GM23338 (cell line): ENCODE measurements at regions not wholly inside any gene's neighbourhood (a gene's known extent, or its start where the extent isn't known, plus 50 kb on each side); places are given as distances from the start of the nearest gene placed in this dataset.

Experiments used
- ATAC-seq: fragments of 200-7000 bp; cut with Tn5 transposase; 3 replicates; pipeline ENCODE4 v1.9.1; 2020
- DNase-seq: peaks from one replicate; pipeline ENCODE4 v3.0.0-alpha.2; 2015; ENCODE audit warnings: low spot score
- H2AFZ ChIP-seq: fragments of 200-600 bp; sonication (generic); 2 replicates; pipeline ENCODE4 v1.8.0; 2016; ENCODE audit warnings: antibody characterized with exemption, mild to moderate bottlenecking, moderate library complexity
- H3F3A ChIP-seq: fragments of 200-600 bp; sonication (generic); replicated peaks from 2 replicates; pipeline ENCODE4 v1.8.0; 2017; ENCODE audit warnings: antibody characterized with exemption, mixed run types, low read depth
- H3K27ac ChIP-seq: fragments of 200-600 bp; sonication (generic); 2 replicates; pipeline ENCODE4 v1.6.1; 2016; ENCODE audit warnings: low read depth
- H3K27me3 ChIP-seq: fragments of 200-600 bp; sonication (generic); 2 replicates; pipeline ENCODE4 v1.8.0; 2016; ENCODE audit warnings: mild to moderate bottlenecking, mixed run types, moderate library complexity; ENCODE audit not compliant: insufficient read depth
- H3K36me3 ChIP-seq: fragments of 200-600 bp; sonication (generic); 2 replicates; pipeline ENCODE4 v1.8.0; 2016; ENCODE audit warnings: mild to moderate bottlenecking; ENCODE audit not compliant: insufficient read depth
- H3K4me1 ChIP-seq: fragments of 200-600 bp; sonication (generic); 2 replicates; pipeline ENCODE4 v1.8.0; 2016; ENCODE audit warnings: mild to moderate bottlenecking, moderate library complexity; ENCODE audit not compliant: insufficient read depth
- H3K4me2 ChIP-seq: fragments of 200-600 bp; sonication (generic); 2 replicates; pipeline ENCODE4 v1.7.1; 2017; ENCODE audit warnings: mixed run types
- H3K4me3 ChIP-seq: fragments of 200-600 bp; sonication (generic); 2 replicates; pipeline ENCODE4 v1.6.1; 2016; ENCODE audit warnings: mixed run types
- H3K79me2 ChIP-seq: fragments of 200-600 bp; sonication (generic); replicated peaks from 2 replicates; pipeline ENCODE4 v1.8.0; 2017; ENCODE audit warnings: mild to moderate bottlenecking; ENCODE audit not compliant: insufficient read depth
- H3K9me2 ChIP-seq: fragments of 200-600 bp; sonication (generic); 2 replicates; pipeline ENCODE4 v1.8.0; 2017; ENCODE audit not compliant: insufficient read depth
- H4K20me1 ChIP-seq: fragments of 200-600 bp; sonication (generic); replicated peaks from 2 replicates; pipeline ENCODE4 v1.8.0; 2017; ENCODE audit warnings: mild to moderate bottlenecking; ENCODE audit not compliant: insufficient read depth
- H3K27ac Mint-ChIP-seq: 2 replicates; pipeline ENCODE4 v1.8.0; 2020; ENCODE audit warnings: inconsistent platforms, mild to moderate bottlenecking, moderate library complexity, mixed read lengths
- H3K27me3 Mint-ChIP-seq: 3 replicates; pipeline ENCODE4 v1.8.0; 2022; ENCODE audit warnings: low read depth, mild to moderate bottlenecking, moderate library complexity, mixed read lengths, inconsistent platforms; ENCODE audit not compliant: insufficient read depth, poor library complexity
- H3K36me3 Mint-ChIP-seq: 3 replicates; pipeline ENCODE4 v1.8.0; 2021; ENCODE audit warnings: low read depth, mild to moderate bottlenecking, inconsistent platforms, moderate library complexity, mixed read lengths
- H3K4me1 Mint-ChIP-seq: 3 replicates; pipeline ENCODE4 v1.8.0; 2020; ENCODE audit warnings: mild to moderate bottlenecking, inconsistent platforms, mixed read lengths
- H3K4me3 Mint-ChIP-seq: 3 replicates; pipeline ENCODE4 v1.8.0; 2021; ENCODE audit warnings: moderate library complexity, mild to moderate bottlenecking, inconsistent platforms, mixed read lengths
- H3K9me3 Mint-ChIP-seq: 3 replicates; pipeline ENCODE4 v1.8.0; 2020; ENCODE audit warnings: moderate library complexity, mild to moderate bottlenecking, inconsistent platforms, mixed read lengths
- CREB1 ChIP-seq: fragments of 250-450 bp; sonication (Bioruptor Pico); IDR thresholded peaks from 2 replicates; pipeline ENCODE4 v1.5.0; 2020; ENCODE audit warnings: low read depth, mild to moderate bottlenecking, moderate library complexity
- CTCF ChIP-seq, 2 experiments: fragments of 200-600 bp in 1 of 2; sonication (generic) in 1 of 2; conservative IDR thresholded peaks; 2 replicates each; pipeline versions ENCODE4 v1.5.1 to v1.6.1; 2016 to 2017; ENCODE audit warnings: antibody characterized with exemption in 2 of 2, low read depth in 2 of 2, mild to moderate bottlenecking in 2 of 2, moderate library complexity in 1 of 2
- ETS1 ChIP-seq: IDR thresholded peaks from 2 replicates; pipeline ENCODE4 v1.6.1; 2016; ENCODE audit warnings: antibody characterized with exemption
- EZH2 ChIP-seq: fragments of 200-600 bp; sonication (generic); IDR thresholded peaks from one replicate; pipeline ENCODE4 v1.8.0; 2017; ENCODE audit warnings: antibody characterized with exemption, mild to moderate bottlenecking, low read depth; ENCODE audit not compliant: unreplicated experiment
- EZH2phosphoT487 ChIP-seq: fragments of 200-600 bp; sonication (generic); IDR thresholded peaks from one replicate; pipeline ENCODE4 v1.8.1; 2018; ENCODE audit warnings: antibody characterized with exemption; ENCODE audit not compliant: unreplicated experiment
- JUNB ChIP-seq: IDR thresholded peaks from one replicate; pipeline ENCODE4 v1.6.1; 2016; ENCODE audit warnings: antibody characterized with exemption; ENCODE audit not compliant: unreplicated experiment
- NANOG ChIP-seq: IDR thresholded peaks from 2 replicates; pipeline ENCODE4 v1.6.1; 2016; ENCODE audit warnings: antibody characterized with exemption, borderline replicate concordance
- POLR2AphosphoS5 ChIP-seq: IDR thresholded peaks from 2 replicates; pipeline ENCODE4 v1.6.1; 2016; ENCODE audit warnings: antibody characterized with exemption, low read depth
- REST ChIP-seq: IDR thresholded peaks from one replicate; pipeline ENCODE4 v1.6.1; 2018; ENCODE audit warnings: antibody characterized with exemption; ENCODE audit not compliant: unreplicated experiment
- STAT1 ChIP-seq: IDR thresholded peaks from one replicate; pipeline ENCODE4 v1.6.1; 2016; ENCODE audit warnings: antibody characterized with exemption; ENCODE audit not compliant: unreplicated experiment
- ZNF114 ChIP-seq: fragments of 250-450 bp; sonication (Bioruptor Pico); IDR thresholded peaks from 2 replicates; pipeline ENCODE4 v1.5.0; 2020; ENCODE audit warnings: mild to moderate bottlenecking, moderate library complexity
- ZNF331 ChIP-seq: fragments of 250-450 bp; sonication (Bioruptor Pico); IDR thresholded peaks from 2 replicates; pipeline ENCODE4 v1.5.0; 2020; ENCODE audit warnings: low read depth, mild to moderate bottlenecking, moderate library complexity
- ZNF462 ChIP-seq: fragments of 250-450 bp; sonication (Bioruptor Pico); IDR thresholded peaks from 2 replicates; pipeline ENCODE4 v1.5.0; 2020; ENCODE audit warnings: mild to moderate bottlenecking, moderate library complexity

GRCh38 chr5:25262221-25262620, 617.4 kb upstream of the CDH10 start:
- Mint-ChIP-seq H3K27ac (no peak overlapping the region), H3K36me3 (no peaks in the 10 kb centered on the region), H3K4me1 (peaks cover 4% of the 10 kb centered on the region; the same call in 2 of the 3 replicates), H3K27me3 (no peaks in the 10 kb centered on the region), H3K4me3 (no peak overlapping the region), H3K9me3 (peaks cover under 1% of the 10 kb centered on the region; the same call in 2 of the 3 replicates)
- H2AFZ ChIP-seq: no peak overlapping the region
- H3K4me3 ChIP-seq: no peak overlapping the region
- TF ChIP-seq NANOG (no peak), EZH2 (no peak), CREB1 (CRISPR knock-in tag) (no peak), CTCF (conservative IDR thresholded peaks at IDR 0.05; ENCODE audit: low read depth in 2 of 2) (no peak), ZNF331 (CRISPR knock-in tag) (no peak), STAT1 (no peak), POLR2AphosphoS5 (no peak), JUNB (no peak), ZNF462 (CRISPR knock-in tag) (no peak), ETS1 (no peak), ZNF114 (CRISPR knock-in tag) (no peak), EZH2phosphoT487 (no peak), REST (no peak)
- no peaks in the 10 kb centered on the region for H3F3A ChIP-seq
- no peaks in the 10 kb centered on the region for H3K27me3 ChIP-seq
- H3K36me3 ChIP-seq: no peaks in the 10 kb centered on the region
- no peak for ATAC-seq
- DNase-seq: no peak
- H3K4me1 ChIP-seq: no peaks in the 10 kb centered on the region
- no peak overlapping the region for H3K4me2 ChIP-seq
- no peak overlapping the region for H3K27ac ChIP-seq
- H3K9me2 ChIP-seq: no peaks in the 10 kb centered on the region
- no peaks in the 10 kb centered on the region for H3K79me2 ChIP-seq
- no peaks in the 10 kb centered on the region for H4K20me1 ChIP-seq
